Stimulated activated CD4-positive, alpha-beta T cell treated with anti-CD3 and anti-CD28 coated beads, Interleukin-15, amount 100 ng/mL, for 24 hours (primary cell): ENCODE measurements at regions not wholly inside any gene's neighbourhood (a gene's known extent, or its start where the extent isn't known, plus 50 kb on each side); places are given as distances from the start of the nearest gene placed in this dataset.
A peak's percentile ranks its signal among the peaks of the same experiment; 100 is the strongest.

Source experiments
- DNase-seq: peaks from one replicate; pipeline ENCODE4 v3.0.0-alpha.2; 2020

DNA sequence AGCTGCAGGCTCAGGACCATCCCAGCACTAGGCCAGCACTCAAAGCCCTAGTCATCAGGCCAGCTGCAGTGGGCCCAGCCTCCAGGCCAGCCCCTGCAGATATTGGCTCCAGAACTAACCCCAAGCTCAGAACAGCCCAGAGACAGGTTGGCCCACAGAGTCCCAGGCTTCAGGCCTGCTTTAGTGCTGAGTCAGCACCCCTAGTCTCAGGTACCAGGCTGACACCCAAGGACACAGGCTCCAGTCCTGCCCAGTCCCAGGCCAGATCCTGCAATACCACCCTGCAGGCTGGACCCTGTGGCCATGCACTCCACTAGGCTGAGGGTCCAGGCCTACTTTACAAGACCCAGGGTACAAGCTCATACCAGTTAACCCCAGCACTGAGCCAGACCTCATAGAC, 234.4 kb upstream of the GPRIN3 start:
- no peak for DNase-seq

DNA sequence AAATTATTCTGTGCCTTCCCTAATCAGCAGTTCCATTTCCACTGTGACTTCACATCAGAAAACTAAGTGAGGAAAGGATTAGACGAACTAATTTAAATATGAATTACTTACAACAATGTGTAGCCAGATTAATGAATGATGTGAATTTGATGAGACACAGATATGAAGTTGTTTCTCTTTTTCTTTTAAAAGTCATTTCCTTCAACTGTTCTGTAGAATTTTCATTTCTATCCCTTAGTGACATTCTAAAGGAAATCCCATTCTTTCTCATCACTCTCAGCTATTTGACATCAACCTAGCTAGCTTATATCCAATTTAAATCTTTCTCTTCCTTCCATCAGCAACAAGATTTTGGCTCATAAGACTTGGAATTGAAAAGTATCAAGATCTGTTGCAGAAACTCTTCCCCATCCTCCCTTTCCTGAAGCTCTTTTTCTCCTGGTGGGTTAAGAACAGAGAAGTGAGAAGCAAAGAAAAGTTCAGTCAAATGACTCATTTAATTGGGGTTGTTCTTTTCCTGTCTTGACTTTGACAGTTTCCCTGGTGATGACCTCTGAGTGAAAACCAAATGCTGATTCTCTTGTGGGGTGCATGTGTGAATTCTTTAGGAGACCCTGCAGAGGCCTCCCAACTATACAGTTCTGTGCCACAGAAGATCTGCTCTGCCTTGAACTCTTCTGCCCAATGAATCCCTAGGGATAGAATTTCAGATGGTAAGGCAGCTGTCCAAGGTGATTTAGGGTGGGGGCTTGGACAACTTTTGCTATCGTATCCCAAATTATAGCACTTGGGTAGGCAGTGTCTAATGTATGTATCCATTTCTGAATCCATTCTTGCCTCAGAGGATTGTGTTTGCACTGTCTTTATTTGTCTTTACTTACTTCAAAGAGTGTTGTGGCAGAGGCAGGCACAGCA, 232.5 kb upstream of the GPRIN3 start:
- DNase-seq: no peak

DNA sequence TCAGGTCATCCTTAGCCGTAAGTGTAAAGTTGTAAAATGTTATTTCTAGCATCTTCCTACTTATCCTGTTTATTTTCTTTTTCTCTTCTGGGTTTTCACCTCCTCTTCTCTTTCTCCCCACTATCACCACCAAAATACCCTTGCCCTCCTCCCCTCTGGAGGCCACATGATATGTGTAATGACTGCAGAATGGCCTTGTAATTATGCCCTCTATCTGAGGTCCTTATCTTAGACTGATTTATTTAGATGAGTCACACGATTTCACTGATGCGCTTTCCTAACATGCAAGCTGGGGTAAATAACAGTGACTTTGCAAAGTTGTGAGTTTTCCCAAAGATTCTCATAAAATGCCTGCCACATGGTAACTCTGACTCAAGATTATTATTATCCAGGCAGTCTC, 231.8 kb upstream of the GPRIN3 start:
- DNase-seq: no peak

DNA sequence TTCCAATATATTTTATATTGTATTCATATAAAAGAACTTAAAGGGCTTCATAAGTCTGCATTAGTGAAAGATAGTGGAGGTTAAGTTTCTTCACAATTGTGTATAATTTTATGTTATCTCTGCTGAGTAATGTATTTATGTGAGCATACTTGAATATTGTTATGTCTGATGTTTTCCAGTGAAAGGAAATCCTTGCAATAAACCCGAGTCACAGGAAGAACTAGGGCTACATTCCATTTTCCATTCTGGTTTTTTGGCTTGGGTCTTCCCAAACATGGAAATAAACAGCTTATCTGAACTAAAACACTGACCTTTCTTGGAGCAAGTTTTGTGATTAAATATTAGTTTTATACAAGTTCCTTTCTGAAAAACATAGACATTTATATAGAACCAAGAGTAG, 231.3 kb upstream of the GPRIN3 start:
- no peak for DNase-seq

DNA sequence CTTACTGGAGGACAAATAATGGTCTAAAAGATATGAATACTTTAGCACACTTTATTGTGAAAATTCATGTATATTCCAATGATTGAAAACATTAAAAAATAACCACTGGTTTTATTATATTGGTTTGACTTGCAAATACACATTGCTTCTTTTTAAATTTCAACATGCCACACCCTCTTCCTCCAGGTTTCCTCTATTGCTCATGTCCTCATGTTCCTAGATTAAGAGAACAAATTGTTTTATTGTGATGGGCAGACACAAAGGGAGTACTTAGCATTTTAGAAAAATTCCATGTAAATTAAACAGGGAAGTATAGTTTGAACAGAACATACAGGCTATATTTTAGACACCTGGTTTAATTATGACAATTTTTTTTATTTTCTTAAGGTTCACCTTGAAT, 230.6 kb upstream of the GPRIN3 start:
- no peak for DNase-seq

DNA sequence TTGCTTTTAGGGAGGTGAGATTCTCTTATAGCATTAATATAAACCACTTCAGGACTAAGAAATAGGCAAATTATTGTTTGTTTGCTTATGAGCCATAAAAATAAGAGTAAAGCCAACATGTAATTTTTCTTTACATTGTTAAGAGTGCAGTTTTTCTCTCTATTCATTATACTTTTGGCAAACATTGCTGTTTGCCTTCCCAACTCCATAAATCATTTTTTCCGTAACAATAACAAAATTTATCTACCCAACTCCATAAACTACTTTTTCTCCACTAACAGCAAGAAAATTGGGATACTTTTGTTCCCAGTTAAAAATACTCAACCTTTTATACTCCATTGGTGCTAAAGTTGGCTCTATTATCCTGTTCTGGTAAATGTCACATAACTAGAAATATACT, 229.7 kb upstream of the GPRIN3 start:
- DNase-seq: no peak

DNA sequence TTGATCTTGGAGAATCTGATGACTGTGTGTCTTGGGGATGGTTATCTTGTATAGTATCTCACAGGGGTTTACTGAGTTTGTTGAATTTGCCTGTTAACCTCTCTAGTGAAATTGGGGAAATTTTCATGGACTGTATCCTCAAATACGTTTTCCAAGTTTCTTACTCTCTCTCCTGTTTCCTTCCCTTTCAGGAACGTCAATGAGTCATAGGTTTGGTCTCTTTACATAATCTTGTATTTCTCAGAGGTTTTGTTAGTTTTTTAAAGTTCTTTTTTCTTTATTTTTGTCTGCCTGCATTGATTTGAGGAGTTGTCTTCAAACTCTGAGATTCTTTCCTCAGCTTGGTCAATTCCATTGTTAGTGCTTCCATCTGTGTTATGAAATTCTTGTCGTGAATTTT, 227.7 kb upstream of the GPRIN3 start:
- DNase-seq: no peak

DNA sequence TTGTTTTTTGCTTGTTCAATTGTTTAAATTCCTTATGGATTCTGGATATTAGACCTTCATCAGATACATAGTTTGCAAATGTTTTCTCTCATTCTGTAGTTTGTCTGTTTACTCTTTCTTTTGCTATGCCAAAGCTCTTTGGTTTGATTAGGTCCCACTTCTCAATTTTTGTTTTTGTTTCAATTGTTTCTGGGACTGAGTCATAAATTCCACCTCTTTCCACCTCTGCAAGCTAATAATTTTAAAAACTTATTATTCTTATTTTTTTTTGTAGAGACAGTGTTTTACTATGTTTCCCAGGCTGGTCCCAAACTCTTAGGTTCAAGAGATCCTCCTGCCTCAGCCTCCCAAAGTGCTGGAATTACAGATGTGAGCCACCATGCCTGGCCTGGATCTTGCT, 226.8 kb upstream of the GPRIN3 start:
- DNase-seq: no peak

DNA sequence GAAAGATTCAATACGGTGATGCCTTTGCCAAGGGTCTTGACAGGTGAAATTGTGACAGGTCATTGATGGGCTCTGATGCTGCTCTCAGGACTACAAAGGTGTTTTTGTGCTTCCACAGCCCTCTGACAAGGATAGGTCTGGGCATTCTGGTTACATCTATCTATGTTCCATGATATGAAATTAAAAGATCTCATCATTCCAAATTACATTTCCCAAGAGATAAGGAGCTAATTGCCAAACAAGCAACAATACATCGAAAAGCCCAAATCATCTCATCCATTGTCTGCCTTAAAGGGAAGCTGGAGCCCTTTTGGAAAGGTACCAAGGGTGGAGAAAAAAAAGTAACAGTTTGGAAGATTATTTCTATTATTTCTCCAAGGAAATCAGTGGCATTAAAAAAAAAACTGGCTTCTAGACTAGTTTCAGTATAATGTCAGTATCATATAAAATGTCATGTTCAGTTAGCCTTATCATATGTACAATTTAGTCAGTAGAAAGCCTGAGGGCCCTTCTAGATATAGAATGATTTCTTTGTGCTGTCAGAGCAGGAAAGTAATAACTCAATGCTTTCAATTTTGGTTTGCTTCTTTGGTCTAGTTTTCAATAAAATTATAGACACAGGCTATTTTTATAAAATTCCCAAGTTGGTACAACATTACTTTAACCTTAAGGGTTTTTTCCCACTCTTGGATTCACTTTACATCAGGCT, 224.5 kb upstream of the GPRIN3 start:
- no peak for DNase-seq

DNA sequence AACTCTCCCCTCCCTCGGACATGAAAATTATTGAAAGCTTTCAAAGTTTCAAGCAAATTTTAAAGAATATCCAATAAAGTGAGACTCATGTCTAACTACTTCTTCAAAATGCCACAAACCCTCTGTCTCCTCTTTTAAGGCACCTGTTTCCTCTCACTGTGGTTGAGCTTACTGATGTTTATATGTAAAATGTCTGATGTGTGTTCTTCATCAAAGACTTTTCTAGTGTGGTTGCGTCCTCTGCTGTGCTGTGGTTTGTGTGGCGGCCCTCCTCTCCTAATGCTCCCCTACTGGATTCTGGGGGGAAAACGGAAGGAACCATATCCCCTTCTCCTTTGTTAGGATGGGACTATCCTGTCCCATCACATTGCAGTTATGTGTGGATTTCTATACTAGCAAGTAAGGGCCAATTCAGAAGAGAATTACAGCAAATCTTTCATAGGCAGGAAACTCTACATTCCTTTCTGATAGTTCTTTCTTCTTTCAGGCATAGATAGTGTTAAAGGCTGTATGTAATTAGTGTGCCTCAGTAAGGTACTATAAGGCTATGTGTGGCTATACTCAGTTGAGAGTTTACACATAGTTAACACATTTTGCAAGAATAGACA, 221.0 kb upstream of the GPRIN3 start:
- no peak for DNase-seq

DNA sequence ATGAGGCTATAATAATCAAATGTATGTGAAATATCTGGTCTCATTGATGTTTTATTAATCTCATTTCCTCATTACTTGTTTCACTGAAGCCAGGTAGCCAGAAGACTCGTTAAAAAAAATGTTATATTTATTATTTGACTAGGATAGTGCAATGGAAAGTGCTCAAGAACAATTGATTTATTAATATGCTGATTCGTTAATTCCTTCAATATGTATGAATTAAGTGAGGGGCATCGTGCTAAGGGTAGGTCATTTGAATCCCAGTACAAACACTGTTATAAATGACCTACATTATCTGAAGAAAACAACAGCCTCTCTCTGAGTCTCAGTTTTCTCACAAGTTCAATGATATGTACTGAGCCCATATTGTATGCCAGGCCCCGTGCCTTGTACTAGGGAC, 214.2 kb upstream of the GPRIN3 start:
- no peak for DNase-seq

DNA sequence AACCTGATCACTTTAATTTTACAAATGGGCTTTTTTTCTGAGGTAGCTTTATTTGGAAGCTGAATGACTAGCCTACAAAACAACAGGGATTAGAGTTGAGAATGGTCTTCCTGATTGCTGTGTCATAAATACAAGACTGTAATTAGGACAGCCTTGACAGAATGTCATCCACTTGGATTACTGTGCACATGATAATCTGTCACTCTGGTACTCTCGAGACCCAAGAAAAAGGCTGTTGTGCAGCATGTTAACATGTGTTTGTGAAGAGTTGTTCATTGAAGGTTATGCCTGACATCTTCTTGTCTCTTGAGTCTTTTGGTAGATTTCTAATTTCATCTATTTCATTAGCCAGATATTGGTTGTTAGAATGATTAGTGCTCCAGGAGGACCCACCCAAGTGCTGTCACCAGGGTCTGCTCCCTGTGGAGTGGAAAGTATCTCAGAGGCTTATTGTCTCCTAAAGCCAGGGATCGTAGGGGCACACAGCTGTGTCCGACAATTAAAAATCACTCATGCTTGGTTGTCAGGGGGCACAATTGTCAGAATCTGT, 212.2 kb upstream of the GPRIN3 start:
- DNase-seq: no peak

DNA sequence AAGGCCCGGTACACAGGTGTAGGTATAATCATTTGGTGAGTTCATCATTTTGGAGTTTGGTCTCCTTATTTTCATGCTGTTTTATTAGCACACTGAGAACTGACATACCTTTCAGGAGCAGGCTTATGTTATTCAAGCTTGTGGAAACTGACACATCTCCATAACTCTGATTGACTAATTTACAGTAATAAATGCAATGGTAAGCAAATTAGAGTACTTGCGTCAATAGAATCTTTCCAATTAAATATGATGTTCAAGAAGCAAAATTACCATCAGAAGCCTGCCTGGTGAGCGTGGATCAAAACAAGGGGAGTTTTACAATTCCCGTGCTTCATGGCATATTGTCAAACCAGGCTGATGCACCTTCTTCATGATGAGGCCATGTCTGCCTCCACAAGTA, 210.7 kb upstream of the GPRIN3 start:
- DNase-seq: no peak

DNA sequence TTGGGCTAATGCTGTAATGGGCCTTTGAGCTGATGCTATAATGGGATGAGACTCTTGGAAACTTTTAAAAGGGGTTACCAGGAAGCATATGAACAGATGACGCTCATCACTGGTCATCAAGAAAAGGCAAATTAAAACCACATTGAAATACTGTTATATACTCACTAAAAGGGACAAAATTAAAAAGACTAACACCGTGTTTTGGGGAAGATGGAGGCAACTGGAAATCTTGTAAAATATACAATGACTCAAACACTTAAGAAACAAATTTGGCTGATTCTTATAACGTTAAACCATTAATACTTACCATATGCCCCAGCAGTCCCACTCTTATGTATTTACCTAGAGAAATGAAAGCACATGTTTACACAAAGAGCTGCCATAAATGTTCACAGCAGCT, 207.2 kb upstream of the GPRIN3 start:
- no peak for DNase-seq

DNA sequence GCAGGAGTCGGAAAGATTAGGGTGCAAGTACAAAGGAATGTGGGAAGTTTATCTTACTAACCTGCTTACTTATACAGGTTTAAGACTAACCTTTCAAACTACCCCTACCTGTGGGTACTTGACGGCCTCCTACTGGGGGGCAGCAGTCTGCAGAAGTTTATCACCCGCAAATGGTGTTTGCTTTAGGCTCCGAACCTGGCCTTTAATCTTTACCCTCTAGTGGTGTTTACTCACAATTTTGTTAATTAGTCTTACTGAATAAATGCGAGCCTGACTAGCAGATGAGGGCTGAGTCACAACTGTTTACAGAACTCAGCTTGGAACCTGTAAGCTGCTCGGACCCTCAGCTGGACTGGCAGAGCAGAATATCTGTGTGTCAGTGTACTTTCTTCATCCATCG, 204.2 kb upstream of the GPRIN3 start:
- DNase-seq: no peak

DNA sequence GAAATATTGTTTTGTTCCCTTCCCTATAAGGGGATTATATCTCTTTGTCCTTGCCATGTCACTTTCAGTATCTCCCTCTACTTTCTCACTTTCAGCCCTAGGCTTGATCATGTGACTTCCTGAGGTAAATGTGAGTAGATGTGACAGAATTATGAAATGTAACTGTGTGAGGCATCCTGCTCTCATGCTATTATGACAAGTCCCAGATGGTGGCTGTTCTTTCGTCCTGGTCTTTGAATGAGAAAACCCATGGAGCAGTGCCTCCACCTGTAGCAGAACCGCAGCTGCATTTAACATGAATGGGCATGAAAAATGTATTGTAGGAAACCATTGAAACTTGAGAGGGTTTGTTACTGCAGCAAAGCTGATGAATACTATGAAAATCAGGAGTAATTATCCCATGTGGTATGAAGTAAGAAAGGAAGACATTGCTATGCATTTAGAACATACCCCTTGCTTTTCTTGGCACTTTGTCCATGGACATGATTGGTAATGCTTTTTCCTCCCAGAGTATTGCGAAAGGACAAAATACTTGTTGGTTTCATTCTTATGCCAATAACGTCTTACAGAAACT, 202.2 kb upstream of the GPRIN3 start:
- peak; percentile 15 for DNase-seq

DNA sequence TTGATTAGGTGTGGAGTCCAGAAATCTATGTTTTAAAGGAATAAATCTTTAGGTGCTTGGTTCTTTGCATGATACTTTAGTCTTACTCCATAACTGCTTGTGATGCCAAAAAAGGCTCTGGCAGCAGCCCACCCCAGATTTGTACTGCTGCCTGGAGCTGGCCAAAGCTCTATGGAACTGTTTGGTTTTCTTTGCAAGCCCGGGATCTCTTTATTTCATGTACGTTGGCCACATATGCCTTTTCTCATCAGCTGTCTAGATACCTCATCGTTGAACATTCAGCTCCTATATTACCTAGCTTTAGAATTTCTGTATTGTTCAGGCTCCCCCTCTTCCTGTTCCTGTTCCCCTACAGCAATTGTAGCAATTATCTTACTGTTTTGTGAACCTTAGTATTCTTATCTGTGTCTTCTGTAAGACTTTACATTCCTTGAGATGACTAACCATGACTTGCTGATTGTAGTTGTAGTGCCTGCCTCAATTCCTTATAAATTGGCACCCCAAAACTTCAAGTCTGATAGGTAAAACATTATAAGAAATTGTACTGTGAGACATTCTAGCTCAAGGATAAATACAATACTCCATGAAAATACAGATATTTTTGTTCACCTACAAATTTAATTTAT, 199.4 kb upstream of the GPRIN3 start:
- DNase-seq: no peak

DNA sequence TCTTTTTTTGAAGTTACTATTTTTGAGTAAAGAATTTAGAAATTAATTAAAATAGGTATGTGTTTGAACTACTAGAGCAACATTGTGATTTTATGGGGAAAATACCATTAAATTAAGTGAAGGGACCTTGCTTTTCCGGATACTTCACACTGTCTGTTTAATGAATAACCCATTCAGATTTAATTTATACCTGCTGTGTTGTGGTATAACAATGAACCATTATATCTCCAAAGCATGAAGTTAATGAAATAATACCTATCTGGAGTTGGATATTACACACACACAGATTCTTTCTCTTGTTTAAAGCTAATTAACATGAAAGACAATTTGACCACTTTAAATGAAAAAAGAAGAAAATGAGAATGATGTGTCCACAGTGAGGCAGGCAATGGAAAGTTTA, 195.0 kb upstream of the GPRIN3 start:
- no peak for DNase-seq

DNA sequence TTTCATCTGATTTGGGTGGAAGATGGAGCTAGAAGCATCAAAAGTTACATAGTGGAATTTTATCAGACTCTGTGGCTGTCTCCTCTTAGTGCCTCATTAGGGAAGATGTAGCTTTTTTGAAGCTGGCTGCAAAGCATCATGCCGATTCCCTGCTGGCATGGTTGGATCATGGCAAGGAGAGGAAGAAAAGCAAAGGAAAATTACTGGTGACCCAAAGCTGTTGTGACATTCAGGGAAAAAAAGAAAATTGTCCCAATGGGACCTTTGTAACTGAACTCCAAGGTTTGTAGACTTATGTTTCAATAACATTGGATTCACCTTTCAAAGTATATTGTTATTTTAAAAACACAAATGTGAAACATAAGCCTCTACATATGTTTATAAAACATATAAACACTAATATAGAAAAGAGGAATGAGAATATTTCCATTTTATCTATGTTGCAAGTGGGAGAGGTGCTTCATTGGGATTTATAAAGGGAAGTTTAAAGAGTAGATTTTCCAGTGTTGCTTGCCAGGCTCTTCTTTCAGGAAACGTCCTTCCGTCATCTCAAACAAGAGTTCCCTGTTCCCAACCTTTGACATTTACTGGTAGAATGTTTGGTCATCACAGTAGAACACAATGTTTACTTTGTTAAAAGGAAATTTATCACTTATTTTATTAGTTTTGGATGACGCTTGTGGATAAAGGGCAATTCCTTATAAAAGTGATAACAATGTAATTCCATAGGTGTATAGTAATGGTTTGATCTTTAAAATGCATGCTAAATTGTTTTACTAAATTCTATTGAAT, 190.1 kb upstream of the GPRIN3 start:
- no peak for DNase-seq

DNA sequence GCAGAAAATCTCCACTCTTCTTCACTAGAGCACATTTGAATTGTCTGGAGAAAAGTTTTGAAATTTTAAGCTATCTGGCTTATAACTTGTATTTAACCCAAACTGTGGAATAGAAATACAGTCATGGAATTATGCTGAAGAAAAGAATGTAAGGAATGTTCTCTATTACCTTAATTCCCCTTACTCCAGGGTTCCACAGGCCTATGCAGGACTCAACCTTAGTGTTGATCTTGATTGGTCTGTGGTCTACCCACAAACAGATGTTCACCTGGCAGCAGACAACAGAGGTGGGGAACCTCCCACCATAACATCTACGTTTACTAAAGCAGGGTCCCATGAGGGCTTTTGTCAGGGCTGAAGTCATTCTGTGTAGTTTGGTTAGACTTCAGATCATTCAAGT, 189.3 kb upstream of the GPRIN3 start:
- no peak for DNase-seq

DNA sequence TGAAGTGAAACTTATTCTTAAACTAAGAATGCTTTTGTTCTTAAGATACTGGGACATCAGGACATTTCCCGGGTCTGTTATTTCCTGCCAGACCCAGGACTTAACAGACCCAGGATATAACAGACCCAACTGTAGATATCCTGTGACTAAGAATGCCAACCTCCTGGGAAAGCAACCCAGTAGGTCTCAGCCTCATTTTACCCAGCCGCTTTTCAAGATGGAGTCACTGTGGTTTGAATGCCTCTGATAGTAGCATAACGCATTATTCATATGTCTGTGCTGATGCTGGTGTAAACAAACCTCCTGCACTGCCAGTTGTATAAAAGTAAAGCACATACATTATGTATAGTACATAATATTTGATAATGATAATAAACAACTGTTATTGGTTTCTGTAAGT, 185.8 kb upstream of the GPRIN3 start:
- DNase-seq: no peak

DNA sequence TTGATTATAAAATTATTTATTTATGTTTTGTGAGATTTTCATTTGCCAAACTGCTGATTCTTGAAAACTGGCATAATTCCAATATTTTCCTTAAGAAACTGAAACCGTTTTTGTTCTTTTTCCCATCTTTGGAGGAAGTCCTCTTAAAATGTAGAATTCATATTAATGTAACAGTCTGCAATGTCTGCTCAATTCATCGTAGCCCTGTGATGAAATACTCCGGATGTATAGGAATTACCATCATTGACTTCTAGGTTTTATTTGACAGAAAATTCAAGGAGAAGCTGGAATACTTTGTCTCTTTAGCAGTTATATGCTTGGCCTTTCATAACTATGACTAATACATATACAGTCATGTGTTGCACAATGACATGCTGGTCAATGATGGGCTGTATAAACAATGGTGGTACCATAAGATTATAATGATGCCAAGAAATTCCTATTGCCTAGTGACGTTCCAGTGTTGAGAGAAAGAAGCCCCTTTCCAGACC, 185.0 kb upstream of the GPRIN3 start:
- DNase-seq: no peak
